PFSK-1 (cell line): ENCODE measurements at regions not wholly inside any gene's neighbourhood (a gene's known extent, or its start where the extent isn't known, plus 50 kb on each side); places are given as distances from the start of the nearest gene placed in this dataset.

Source experiments
- POLR2AphosphoS5 ChIP-seq: IDR thresholded peaks from 2 replicates; pipeline ENCODE4 v1.6.1; 2012; ENCODE audit warnings: low read depth, mild to moderate bottlenecking, control low read depth, low read length, moderate library complexity
- SIN3A ChIP-seq: IDR thresholded peaks from 2 replicates; pipeline ENCODE4 v1.6.1; 2012; ENCODE audit warnings: mild to moderate bottlenecking, low read length, moderate library complexity, borderline replicate concordance; ENCODE audit not compliant: insufficient read depth
- TAF1 ChIP-seq: IDR thresholded peaks from 2 replicates; pipeline ENCODE4 v1.6.1; 2012; ENCODE audit warnings: low read length, control low read depth, borderline replicate concordance; ENCODE audit not compliant: insufficient read depth
- TF ChIP-seq, protein P1 (sequence below), 2 experiments: IDR thresholded peaks; 2 replicates each; pipeline versions ENCODE4 v1.6.1 to v1.8.0; 2011 to 2012; ENCODE audit warnings: low read depth in 2 of 2, low read length in 2 of 2, control low read depth in 1 of 2, inconsistent platforms in 1 of 2, mild to moderate bottlenecking in 1 of 2, moderate library complexity in 1 of 2; ENCODE audit not compliant: insufficient read depth in 1 of 2

DNA sequence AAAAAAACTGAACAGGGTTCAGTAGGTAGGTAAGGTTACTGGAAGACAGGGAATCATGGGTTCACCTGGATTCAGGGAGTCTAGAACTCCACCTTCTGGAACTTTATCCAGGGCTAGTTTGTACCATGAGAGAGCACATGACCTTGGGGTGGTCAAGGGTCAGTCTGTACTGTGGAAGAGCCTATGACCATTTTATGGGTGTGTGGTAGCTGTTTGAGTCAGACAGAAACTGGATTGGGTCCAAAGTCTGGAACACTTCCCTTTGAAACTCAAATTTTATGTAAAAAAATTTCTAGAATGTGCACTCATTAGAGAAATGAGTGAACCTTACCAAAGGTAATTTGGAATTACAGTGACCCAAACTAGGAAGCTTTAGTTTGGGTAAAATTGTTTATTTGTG lies 486.0 kb upstream of the AGTR1 start:
- TF ChIP-seq POLR2AphosphoS5 (no peak), SIN3A (no peak), TAF1 (no peak)
- TF ChIP-seq, protein P1, sequence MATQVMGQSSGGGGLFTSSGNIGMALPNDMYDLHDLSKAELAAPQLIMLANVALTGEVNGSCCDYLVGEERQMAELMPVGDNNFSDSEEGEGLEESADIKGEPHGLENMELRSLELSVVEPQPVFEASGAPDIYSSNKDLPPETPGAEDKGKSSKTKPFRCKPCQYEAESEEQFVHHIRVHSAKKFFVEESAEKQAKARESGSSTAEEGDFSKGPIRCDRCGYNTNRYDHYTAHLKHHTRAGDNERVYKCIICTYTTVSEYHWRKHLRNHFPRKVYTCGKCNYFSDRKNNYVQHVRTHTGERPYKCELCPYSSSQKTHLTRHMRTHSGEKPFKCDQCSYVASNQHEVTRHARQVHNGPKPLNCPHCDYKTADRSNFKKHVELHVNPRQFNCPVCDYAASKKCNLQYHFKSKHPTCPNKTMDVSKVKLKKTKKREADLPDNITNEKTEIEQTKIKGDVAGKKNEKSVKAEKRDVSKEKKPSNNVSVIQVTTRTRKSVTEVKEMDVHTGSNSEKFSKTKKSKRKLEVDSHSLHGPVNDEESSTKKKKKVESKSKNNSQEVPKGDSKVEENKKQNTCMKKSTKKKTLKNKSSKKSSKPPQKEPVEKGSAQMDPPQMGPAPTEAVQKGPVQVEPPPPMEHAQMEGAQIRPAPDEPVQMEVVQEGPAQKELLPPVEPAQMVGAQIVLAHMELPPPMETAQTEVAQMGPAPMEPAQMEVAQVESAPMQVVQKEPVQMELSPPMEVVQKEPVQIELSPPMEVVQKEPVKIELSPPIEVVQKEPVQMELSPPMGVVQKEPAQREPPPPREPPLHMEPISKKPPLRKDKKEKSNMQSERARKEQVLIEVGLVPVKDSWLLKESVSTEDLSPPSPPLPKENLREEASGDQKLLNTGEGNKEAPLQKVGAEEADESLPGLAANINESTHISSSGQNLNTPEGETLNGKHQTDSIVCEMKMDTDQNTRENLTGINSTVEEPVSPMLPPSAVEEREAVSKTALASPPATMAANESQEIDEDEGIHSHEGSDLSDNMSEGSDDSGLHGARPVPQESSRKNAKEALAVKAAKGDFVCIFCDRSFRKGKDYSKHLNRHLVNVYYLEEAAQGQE (IDR thresholded peaks at IDR 0.05; ENCODE audit: insufficient read depth in 1 of 2, low read depth in 2 of 2, low read length in 2 of 2) = no peak
